ENCODE measurements at regions not wholly inside any gene's neighbourhood (a gene's known extent, or its start where the extent isn't known, plus 50 kb on each side); places are given as distances from the start of the nearest gene placed in this dataset.
A peak's percentile ranks its signal among the peaks of the same experiment; 100 is the strongest.

DNA sequence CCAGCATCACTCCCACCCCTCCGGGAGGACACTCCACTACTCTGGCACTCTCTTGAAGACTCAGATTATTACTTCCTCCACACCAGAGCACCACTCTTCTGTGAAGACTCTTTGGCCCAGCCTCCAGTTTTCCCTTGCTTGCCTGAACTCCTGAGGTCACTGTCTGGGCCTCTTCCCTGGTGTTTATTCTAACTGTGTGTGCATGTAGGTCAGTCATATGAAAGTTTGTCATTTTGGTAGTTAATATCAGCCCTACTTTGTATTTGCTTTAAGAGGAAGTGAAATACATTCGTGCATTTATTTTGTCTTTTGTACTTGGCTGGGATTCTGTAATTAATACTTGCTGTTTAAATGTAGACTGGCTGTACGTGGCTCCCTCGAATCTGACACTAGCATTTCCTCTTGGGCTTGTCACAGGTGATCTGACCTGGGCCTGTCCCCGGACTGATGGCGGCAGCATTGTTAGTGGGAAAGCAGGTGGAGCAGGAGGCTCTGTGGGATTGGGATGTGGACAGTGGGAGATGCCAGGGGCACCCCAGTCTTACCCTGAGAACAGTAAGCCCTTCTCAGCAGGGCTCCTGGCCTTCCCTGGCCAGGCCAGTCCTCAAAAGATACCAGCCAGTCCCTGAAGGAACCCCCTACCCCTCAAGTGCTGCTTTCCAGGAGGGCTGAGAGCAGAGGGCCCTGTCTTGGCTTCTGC lies 350.5 kb downstream of the CDC5L start (continued):
- TF ChIP-seq, protein P1, sequence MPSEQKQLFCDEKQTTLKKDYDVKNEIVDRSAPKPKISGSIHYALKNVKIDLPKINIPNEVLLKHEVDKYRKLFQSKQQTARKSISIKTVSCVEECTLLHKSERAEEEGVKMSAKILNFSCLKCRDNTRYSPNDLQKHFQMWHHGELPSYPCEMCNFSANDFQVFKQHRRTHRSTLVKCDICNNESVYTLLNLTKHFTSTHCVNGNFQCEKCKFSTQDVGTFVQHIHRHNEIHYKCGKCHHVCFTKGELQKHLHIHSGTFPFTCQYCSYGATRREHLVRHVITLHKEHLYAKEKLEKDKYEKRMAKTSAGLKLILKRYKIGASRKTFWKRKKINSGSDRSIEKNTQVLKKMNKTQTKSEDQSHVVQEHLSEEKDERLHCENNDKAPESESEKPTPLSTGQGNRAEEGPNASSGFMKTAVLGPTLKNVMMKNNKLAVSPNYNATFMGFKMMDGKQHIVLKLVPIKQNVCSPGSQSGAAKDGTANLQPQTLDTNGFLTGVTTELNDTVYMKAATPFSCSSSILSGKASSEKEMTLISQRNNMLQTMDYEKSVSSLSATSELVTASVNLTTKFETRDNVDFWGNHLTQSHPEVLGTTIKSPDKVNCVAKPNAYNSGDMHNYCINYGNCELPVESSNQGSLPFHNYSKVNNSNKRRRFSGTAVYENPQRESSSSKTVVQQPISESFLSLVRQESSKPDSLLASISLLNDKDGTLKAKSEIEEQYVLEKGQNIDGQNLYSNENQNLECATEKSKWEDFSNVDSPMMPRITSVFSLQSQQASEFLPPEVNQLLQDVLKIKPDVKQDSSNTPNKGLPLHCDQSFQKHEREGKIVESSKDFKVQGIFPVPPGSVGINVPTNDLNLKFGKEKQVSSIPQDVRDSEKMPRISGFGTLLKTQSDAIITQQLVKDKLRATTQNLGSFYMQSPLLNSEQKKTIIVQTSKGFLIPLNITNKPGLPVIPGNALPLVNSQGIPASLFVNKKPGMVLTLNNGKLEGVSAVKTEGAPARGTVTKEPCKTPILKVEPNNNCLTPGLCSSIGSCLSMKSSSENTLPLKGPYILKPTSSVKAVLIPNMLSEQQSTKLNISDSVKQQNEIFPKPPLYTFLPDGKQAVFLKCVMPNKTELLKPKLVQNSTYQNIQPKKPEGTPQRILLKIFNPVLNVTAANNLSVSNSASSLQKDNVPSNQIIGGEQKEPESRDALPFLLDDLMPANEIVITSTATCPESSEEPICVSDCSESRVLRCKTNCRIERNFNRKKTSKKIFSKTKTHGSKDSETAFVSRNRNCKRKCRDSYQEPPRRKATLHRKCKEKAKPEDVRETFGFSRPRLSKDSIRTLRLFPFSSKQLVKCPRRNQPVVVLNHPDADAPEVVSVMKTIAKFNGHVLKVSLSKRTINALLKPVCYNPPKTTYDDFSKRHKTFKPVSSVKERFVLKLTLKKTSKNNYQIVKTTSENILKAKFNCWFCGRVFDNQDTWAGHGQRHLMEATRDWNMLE (tag by site-specific recombination; conservative IDR thresholded peaks at IDR 0.05; ENCODE audit: low read depth): no peak
- no peak for TF ChIP-seq ZNF423 (tag by site-specific recombination; IDR thresholded peaks at IDR 0.05)

DNA sequence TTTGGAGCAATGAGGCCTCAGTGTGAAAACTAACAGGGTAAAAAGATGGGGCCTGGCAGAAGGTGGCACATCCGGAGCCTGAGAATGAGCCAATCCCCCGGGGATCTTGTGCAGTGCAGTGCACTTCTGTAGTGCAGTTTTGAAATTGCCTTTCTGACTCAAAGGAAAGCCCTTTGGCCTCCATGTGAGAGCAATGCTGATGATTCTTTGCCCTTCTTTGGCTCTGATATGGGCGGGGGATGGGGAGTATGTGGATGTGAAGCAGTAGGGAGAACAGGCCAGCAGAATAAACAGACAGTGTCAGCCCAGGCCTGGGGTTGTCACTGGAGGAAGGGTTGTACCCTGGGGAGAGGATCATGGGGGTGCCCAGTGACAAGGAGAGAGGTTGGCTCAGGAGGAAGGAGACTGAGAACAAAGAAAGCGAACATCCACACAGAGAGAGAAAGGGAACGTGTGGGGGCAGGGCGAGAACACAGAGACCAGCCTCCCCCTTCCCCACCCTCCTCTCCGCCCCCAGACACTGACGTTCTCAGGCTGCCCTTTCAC lies 351.2 kb downstream of the CDC5L start:
- no peaks in the 10 kb centered on the region for H3K36me3 ChIP-seq (ENCODE audit: control insufficient read depth in 2 of 2, insufficient read depth in 1 of 2, low read length in 2 of 2)
- ChIA-PET CTCF (interaction anchor here (1.3 kb wide), 1 partner anchor 16 kb away, joined by 3 read pairs; no protein-coding TSS in a partner anchor), POLR2A (no interaction called here)
- no peaks in the 10 kb centered on the region for H3K4me1 ChIP-seq (ENCODE audit: control insufficient read depth, insufficient read depth, low read length)
- H3K4me3 ChIP-seq (ENCODE audit: low read depth, low read length): no peak overlapping the region
- H3K9me3 ChIP-seq (ENCODE audit: control insufficient read depth, insufficient read depth, low read depth, low read length): no peaks in the 10 kb centered on the region
- TF ChIP-seq ZFHX2 (tag by site-specific recombination; conservative IDR thresholded peaks at IDR 0.05) (peak; percentile 39), OVOL3 (tag by site-specific recombination; IDR thresholded peaks at IDR 0.05) (no peak)
- H3K27ac ChIP-seq (ENCODE audit: extremely low read depth, low read depth, low read length): no peak overlapping the region

DNA sequence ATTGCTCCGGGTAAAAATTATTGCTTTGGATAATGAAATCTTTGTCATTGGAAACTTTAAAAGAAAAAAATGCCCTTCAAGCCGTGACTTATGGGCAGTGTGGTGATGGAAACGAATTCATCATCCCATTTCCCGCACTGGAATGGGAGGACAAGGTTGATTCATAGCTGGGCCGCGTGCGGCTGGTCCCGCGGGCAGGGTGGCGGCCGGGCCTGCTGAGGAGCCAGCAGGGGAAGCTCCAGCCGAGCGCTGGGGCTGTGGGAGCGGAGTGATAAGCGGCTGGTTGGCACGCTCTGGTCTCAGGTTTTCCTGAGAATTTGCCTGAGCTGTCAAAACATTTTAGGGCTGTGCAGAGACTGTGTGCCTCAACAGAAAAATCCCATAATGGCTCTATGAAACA lies 351.7 kb downstream of the CDC5L start:
- ChIA-PET CTCF (interaction anchor here (0.6 to 1.3 kb wide), 3 partner anchors 8 to 1640 kb away, joined by 3 to 5 read pairs (median 3); no protein-coding TSS in a partner anchor), POLR2A (no interaction called here)
- Histone ChIP-seq H3K4me1 (ENCODE audit: control insufficient read depth, insufficient read depth, low read length) (no peaks in the 10 kb centered on the region), H3K9me3 (ENCODE audit: control insufficient read depth, insufficient read depth, low read depth, low read length) (no peaks in the 10 kb centered on the region), H3K36me3 (ENCODE audit: control insufficient read depth in 2 of 2, insufficient read depth in 1 of 2, low read length in 2 of 2) (no peaks in the 10 kb centered on the region), H3K4me3 (ENCODE audit: low read depth, low read length) (no peak overlapping the region), H3K27ac (ENCODE audit: extremely low read depth, low read depth, low read length) (no peak overlapping the region)
- no peak for TF ChIP-seq SP2 (tag by site-specific recombination; IDR thresholded peaks at IDR 0.05)
- TF ChIP-seq, protein P1 (tag by site-specific recombination; conservative IDR thresholded peaks at IDR 0.05; ENCODE audit: low read depth): no peak
- TF ChIP-seq, protein P2, sequence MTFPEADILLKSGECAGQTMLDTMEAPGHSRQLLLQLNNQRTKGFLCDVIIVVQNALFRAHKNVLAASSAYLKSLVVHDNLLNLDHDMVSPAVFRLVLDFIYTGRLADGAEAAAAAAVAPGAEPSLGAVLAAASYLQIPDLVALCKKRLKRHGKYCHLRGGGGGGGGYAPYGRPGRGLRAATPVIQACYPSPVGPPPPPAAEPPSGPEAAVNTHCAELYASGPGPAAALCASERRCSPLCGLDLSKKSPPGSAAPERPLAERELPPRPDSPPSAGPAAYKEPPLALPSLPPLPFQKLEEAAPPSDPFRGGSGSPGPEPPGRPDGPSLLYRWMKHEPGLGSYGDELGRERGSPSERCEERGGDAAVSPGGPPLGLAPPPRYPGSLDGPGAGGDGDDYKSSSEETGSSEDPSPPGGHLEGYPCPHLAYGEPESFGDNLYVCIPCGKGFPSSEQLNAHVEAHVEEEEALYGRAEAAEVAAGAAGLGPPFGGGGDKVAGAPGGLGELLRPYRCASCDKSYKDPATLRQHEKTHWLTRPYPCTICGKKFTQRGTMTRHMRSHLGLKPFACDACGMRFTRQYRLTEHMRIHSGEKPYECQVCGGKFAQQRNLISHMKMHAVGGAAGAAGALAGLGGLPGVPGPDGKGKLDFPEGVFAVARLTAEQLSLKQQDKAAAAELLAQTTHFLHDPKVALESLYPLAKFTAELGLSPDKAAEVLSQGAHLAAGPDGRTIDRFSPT (tag by site-specific recombination; IDR thresholded peaks at IDR 0.05): no peak
- TF ChIP-seq ZNF514 (tag by site-specific recombination; IDR thresholded peaks at IDR 0.05): no peak
- TF ChIP-seq, protein P3, sequence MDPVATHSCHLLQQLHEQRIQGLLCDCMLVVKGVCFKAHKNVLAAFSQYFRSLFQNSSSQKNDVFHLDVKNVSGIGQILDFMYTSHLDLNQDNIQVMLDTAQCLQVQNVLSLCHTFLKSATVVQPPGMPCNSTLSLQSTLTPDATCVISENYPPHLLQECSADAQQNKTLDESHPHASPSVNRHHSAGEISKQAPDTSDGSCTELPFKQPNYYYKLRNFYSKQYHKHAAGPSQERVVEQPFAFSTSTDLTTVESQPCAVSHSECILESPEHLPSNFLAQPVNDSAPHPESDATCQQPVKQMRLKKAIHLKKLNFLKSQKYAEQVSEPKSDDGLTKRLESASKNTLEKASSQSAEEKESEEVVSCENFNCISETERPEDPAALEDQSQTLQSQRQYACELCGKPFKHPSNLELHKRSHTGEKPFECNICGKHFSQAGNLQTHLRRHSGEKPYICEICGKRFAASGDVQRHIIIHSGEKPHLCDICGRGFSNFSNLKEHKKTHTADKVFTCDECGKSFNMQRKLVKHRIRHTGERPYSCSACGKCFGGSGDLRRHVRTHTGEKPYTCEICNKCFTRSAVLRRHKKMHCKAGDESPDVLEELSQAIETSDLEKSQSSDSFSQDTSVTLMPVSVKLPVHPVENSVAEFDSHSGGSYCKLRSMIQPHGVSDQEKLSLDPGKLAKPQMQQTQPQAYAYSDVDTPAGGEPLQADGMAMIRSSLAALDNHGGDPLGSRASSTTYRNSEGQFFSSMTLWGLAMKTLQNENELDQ (tag by site-specific recombination; IDR thresholded peaks at IDR 0.05; ENCODE audit: low read depth): no peak
- TF ChIP-seq, protein P4, sequence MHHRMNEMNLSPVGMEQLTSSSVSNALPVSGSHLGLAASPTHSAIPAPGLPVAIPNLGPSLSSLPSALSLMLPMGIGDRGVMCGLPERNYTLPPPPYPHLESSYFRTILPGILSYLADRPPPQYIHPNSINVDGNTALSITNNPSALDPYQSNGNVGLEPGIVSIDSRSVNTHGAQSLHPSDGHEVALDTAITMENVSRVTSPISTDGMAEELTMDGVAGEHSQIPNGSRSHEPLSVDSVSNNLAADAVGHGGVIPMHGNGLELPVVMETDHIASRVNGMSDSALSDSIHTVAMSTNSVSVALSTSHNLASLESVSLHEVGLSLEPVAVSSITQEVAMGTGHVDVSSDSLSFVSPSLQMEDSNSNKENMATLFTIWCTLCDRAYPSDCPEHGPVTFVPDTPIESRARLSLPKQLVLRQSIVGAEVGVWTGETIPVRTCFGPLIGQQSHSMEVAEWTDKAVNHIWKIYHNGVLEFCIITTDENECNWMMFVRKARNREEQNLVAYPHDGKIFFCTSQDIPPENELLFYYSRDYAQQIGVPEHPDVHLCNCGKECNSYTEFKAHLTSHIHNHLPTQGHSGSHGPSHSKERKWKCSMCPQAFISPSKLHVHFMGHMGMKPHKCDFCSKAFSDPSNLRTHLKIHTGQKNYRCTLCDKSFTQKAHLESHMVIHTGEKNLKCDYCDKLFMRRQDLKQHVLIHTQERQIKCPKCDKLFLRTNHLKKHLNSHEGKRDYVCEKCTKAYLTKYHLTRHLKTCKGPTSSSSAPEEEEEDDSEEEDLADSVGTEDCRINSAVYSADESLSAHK (tag by site-specific recombination; IDR thresholded peaks at IDR 0.05): no peak
- no peak for TF ChIP-seq MZF1 (tag by site-specific recombination; IDR thresholded peaks at IDR 0.05; ENCODE audit: borderline replicate concordance)
- no peak for TF ChIP-seq ZFP37 (tag by site-specific recombination; IDR thresholded peaks at IDR 0.05)
- no peak for TF ChIP-seq ZNF169 (tag by site-specific recombination; IDR thresholded peaks at IDR 0.05)
- TF ChIP-seq ZNF623 (tag by site-specific recombination; IDR thresholded peaks at IDR 0.05): no peak
